Activated CD4-positive, CD25-positive, alpha-beta regulatory T cell (primary cell): ENCODE measurements at regions not wholly inside any gene's neighbourhood (a gene's known extent, or its start where the extent isn't known, plus 50 kb on each side); places are given as distances from the start of the nearest gene placed in this dataset.

Experiments used
- DNase-seq, 4 experiments: peaks; one replicate each; lab custom pipeline; 2025; lab: John Stamatoyannopoulos, UW

DNA sequence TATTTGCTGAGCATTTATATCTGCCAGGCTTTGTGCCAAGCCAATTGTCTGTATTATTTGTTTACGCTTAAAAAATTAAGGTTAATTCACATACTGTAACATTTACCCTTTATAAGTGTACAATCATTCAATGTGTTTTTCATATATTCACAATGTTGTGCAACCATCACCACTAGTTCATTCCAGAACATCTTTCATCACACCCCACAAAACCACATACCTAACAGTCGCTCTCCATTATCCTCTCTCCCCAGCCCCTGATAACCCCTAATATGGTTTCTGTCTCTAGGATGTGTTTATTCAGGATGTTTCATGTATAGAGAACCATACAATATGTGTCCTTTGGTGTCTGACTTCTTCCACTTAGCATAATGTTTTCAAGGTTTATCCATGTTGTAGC lies 234.1 kb downstream of the INSIG2 start:
- DNase-seq, result no peak

DNA sequence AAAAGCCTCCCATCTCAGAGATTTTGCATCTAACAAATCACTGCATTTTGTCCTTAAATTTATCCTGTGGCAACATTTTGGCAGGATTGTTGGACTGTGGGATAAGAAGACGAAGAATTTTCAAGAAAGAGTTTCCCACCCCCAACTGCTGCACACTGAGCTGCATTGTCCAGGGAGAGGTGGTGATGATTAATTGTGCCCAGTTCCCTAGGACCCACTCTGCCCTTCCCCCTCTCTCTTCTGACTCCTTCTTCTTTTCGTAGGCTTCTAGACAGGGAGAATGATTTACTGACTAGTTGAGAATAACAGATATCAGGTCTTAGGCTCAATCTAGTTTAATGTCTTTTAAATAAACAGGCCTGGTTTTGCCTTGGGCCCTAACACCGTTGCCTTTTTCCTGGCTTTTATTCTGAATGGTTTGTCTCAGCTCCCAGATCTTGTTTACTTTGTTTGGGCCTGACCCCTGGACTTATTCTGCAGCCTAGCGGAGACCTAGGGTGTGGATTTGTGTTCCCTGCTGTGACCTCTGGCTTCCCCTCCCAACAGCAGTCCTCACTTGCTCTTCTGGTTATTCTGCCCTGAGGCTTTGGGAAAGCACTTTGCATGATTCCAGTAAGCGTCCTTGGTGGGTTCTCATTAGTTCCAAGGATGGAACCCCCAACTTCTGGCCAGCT lies 233.3 kb downstream of the INSIG2 start:
- no peak for DNase-seq

DNA sequence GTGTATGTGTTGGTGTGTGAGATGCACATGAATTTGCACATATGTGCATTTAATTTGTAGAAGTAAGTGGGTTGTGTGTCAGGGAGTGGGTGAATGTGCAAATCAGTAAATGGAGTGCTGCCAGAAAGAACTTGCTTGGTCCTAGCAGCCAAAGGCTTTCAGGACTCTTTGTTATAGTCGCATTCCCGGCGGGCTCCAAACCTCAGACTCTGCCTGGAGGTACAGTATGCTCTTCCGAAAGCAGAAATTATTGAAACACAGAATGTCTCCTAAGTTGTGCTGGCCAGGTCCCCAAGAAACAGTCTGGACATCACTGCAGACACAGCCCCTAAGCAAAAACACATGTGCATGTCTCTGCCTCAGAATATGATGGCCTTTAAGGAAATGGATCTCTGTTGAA lies 232.4 kb downstream of the INSIG2 start:
- DNase-seq, result no peak

- no peak for DNase-seq
Observed at GRCh38 chr2:118320196-118320595, 231.9 kb downstream of the INSIG2 start.

DNA sequence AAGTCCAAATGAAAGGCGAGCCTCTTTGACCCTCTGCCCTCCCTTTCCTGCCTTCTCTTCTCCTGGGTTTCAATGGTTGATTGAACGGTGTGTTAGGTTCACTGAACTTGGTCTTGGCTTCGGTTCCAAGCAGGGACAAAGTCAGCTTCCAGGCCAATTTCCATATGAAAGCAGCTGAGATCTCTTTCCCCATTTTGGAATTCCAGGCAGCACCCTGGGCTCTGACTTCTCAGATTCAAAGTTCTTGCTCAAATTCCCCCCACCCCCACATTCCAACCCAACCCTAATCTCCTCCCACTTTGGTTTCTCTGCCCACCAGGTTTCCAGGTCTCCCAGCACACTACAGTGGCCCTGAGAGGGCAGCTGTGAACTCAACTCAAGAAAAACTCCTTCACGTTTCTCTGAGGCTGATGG lies 231.0 kb downstream of the INSIG2 start:
- DNase-seq, result no peak

DNA sequence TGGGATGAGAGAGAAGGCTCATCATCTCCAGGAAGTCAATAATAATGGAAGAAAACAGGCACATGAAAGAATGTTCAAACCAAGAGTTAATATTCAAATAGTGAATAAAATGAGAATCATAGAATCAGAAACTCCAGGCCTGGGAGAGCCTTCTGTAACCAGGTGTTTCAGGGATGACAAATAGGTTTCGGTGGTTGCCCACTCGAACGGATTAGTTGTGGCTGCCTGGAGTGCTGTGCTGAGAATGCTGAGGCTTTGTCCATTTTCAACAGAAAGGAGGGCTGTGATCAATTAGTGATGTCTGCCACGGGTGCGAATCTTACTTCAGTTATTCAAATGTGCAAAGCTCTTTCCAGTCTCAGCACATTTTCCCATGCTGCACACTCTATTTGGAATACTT lies 227.3 kb downstream of the INSIG2 start:
- DNase-seq, result no peak

- no peak for DNase-seq
Observed at GRCh38 chr2:118312969-118313756, 224.9 kb downstream of the INSIG2 start.

DNA sequence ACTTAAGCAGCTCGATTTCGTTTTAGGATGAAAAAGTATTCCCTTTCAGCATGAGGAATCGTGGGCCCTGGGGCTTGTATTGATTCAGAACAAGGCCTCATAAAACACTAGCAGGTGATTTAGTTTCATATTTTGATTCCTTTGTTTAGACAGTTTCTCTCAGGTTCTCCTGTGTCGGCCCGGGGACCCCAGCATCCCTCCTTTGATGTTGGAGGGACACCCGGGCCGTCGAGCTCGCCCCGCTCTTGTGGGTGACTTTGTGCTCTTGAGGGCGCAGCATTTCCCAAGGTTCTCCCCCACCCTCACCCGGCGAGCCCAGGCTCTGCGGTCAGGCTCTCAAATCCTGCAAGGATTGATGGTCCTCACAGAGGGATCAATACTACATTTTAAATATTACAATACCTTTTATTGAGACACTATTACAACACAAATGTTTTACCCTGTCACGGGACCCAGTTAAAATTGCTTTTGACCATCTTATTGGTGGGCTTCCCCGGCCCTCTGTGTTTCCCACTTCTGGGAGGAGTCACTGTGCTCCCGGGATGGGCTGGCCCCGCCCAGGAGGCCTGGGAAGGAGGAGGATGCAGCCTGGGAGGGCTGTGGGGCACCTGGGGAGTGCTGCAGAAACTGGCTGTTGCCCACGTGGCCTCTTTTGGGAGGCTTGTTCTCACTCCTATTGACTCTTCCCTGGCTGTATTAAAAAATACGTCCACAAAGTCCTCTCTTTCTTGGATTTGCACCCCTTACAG lies 222.6 kb downstream of the INSIG2 start:
- no peak for DNase-seq

DNA sequence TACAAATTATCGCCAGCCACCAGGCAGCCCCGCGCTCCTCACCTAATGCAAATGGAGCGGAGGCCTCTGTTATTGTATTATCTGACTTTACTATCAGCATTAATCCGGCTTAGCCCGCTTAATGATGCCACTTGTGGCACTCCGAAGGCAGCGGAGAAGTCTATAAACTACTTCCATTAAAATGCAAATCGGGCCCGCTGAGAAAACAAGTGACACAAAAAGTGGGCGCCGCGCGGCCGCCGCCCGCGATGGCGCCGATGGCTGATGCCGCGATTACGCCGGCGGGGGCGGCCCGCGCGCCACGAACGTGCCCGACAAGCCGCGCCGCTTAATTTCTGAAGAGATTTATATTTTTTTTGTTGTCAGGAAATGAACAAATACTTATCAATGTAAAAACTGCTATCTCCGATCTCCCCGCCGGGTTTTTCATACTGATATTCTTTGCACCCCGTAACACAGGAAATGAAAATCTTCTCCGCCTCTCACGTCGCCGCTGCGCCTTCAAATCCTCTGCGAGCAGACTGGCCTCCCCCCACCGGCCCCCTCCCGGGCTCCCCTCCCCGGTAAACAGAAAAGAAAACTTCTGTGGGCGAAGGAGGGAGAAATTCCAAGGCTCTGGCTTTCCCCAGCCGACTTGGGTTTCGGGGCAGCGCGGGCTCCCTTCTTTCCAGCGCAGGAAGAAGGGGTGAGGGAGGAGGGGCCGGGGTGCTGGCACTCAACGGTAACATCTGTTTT lies 221.8 kb downstream of the INSIG2 start:
- DNase-seq, result peak; percentile 19 to 51 (median 36)

- no peak for DNase-seq
Observed at GRCh38 chr2:118309257-118309945, 221.1 kb downstream of the INSIG2 start.

DNA sequence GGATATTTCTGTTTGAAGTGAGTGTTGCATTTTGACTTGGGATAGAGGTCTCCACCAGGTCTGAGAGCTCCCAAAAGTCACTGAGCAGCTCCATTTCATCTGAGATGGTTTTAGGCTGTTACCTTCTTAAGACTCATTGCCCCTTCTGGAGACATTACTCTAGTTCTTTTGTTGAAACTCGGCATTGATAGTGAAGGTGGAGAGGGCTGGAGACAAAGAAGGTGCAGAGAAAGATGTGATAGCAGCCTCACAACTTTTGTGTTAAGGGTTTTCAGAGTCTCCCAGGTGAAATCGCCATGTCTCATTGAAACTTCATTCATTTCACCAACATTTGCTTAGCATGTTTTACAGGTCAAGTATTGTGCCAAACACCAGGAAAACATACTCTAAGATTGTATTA lies 219.6 kb downstream of the INSIG2 start:
- DNase-seq, result no peak

- DNase-seq, result no peak
Observed at GRCh38 chr2:118301248-118301647, 213.0 kb downstream of the INSIG2 start.

DNA sequence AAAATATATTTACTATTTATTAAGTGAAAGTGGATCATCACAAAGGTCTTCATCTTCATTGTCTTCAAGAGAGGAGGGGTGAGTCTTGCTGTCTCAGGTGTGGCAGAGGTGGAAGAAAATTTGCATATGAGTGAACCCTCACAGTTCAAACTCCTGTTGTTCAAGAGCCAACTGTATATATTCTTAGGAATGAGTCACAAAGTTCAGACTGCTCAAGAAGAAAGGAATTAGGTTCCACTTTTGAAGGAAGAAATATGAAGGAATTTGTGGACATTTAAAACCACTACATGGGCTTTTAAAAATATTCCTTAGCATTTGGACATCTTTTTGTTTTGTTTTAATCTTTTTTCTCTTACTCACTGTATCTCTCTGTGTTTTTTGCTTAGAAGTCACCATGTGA lies 212.6 kb downstream of the INSIG2 start:
- no peak for DNase-seq

DNA sequence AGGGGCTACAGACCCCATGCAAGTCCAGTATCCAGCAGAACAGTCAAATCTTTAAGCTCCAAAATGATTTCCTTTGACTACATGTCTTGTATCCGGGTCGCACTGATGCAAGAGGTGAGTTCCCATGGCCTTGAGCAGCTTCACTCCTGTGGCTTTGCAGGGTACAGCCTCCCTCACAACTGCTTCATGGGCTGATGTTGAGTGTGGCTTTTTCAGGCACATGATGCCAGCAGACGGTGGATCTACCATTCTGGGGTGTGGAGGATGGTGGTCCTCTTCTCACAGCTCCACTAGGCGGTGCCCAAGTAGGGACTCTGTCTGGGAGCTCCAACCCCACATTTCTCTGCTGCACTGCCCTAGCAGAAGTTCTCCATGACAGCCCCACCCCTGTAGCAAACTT lies 208.4 kb downstream of the INSIG2 start:
- DNase-seq, result no peak

- DNase-seq, result no peak
Observed at GRCh38 chr2:118295592-118296390, 207.5 kb downstream of the INSIG2 start.

- DNase-seq, result no peak
Observed at GRCh38 chr2:118294063-118294462, 205.8 kb downstream of the INSIG2 start.

- no peak for DNase-seq
Observed at GRCh38 chr2:118292991-118293390, 204.7 kb downstream of the INSIG2 start.

GRCh38 chr2:118291251-118291880 lies 203.1 kb downstream of the INSIG2 start:
- no peak for DNase-seq

DNA sequence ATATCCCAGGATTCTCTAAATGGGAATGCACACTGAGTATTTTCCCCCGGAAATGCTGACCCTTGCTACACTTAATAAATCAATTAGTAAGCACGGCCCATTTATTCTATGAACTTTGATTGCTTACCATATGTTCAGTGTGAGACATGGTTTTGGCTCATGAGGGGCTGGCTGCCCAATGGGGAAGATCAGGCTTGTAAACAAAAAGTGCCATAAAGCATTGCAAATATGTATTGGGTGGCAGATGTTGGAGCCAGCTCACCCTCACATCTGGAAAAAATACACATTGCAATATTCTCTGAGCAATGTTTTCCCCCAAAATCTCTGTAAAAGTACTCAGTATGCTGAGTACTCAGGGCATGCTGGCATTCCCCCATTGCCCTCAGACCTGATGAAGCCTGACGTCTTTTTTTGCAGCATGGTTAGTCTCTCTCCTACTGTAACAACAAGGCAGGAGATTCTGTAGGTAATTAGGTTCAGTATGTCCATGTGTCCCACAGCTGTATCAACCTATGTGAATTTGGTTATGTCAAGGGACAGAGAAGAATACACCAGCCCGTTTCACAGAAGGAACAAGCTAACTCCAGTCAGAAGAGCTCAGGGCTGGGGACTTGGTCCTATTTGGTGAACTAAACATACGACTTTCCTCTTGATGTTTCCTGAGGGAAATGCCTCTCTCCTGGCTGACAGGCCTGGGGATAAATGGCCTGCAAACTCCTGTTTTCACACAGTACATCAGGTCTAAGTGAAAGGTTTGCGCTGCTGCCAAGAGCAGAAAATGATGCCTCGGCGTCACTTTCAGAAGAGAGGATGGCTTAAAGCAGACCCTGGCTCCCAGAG lies 202.4 kb downstream of the INSIG2 start:
- DNase-seq, result no peak
